Kidney epithelial cell (primary cell): ENCODE measurements at regions not wholly inside any gene's neighbourhood (a gene's known extent, or its start where the extent isn't known, plus 50 kb on each side); places are given as distances from the start of the nearest gene placed in this dataset.

Experiments
- DNase-seq: peaks from one replicate; pipeline ENCODE4 v3.0.0-alpha.2; 2010; ENCODE audit warnings: low read depth
- H3K27me3 ChIP-seq: 2 replicates; pipeline ENCODE4 v1.6.0; 2011; ENCODE audit warnings: low read length; ENCODE audit not compliant: control insufficient read depth, insufficient read depth
- H3K36me3 ChIP-seq: 2 replicates; pipeline ENCODE4 v1.5.1; 2011; ENCODE audit warnings: low read length; ENCODE audit not compliant: control insufficient read depth, insufficient read depth
- H3K4me3 ChIP-seq: 2 replicates; pipeline ENCODE4 v1.5.1; 2011; ENCODE audit warnings: low read depth, mild to moderate bottlenecking, control low read depth, low read length
- TF ChIP-seq, protein P1 (sequence below): IDR thresholded peaks from 2 replicates; pipeline ENCODE4 v1.5.1; 2011; ENCODE audit warnings: mild to moderate bottlenecking, moderate library complexity, low read length, control low read depth, inconsistent platforms; ENCODE audit not compliant: insufficient read depth, poor library complexity, severe bottlenecking

DNA sequence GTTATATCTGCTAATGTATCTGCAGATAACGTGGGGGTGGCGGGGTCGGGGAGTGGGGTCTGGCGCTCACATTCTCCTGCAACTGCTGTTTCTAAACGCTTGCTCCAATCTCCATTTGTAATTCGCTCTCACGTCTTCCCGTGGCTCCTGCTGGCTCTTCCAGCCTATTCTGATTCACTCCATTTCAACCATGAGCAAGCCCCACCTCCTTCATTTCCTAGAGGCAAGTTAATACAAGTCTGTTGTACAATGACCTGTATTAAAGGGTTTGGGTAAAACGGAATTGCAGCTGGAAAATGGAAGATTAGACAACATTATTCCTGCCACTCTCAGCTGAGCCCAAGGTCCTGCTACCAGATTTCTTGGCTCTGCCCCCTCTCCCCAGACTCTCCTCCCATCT, 132.3 kb downstream of the CSNK2A3 start:
- TF ChIP-seq, protein P1, sequence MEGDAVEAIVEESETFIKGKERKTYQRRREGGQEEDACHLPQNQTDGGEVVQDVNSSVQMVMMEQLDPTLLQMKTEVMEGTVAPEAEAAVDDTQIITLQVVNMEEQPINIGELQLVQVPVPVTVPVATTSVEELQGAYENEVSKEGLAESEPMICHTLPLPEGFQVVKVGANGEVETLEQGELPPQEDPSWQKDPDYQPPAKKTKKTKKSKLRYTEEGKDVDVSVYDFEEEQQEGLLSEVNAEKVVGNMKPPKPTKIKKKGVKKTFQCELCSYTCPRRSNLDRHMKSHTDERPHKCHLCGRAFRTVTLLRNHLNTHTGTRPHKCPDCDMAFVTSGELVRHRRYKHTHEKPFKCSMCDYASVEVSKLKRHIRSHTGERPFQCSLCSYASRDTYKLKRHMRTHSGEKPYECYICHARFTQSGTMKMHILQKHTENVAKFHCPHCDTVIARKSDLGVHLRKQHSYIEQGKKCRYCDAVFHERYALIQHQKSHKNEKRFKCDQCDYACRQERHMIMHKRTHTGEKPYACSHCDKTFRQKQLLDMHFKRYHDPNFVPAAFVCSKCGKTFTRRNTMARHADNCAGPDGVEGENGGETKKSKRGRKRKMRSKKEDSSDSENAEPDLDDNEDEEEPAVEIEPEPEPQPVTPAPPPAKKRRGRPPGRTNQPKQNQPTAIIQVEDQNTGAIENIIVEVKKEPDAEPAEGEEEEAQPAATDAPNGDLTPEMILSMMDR = no peak
- Histone ChIP-seq H3K4me3 (no peak overlapping the region), H3K36me3 (no peaks in the 10 kb centered on the region), H3K27me3 (peaks cover 3% of the 10 kb centered on the region)
- DNase-seq = no peak

DNA sequence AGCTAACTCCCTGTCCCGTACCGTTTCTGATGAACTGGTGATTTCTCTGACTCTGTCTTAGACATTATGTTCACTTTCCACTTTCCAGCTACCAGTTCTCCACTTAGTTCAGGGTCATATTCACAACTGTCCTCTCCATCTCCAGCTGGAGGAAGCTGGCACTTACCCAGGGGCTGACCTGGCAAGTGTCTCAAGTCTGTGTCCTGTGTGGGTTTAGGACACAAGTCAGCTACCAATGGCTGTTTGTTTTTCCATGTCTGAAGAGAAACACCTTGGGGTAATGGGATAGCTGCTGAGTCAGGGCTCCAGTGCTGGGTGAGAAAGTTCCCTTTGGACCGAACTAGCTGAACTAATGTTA, 134.4 kb downstream of the CSNK2A3 start:
- H3K27me3 ChIP-seq = peaks cover 3% of the 10 kb centered on the region
- TF ChIP-seq, protein P1 = no peak
- DNase-seq = no peak

DNA sequence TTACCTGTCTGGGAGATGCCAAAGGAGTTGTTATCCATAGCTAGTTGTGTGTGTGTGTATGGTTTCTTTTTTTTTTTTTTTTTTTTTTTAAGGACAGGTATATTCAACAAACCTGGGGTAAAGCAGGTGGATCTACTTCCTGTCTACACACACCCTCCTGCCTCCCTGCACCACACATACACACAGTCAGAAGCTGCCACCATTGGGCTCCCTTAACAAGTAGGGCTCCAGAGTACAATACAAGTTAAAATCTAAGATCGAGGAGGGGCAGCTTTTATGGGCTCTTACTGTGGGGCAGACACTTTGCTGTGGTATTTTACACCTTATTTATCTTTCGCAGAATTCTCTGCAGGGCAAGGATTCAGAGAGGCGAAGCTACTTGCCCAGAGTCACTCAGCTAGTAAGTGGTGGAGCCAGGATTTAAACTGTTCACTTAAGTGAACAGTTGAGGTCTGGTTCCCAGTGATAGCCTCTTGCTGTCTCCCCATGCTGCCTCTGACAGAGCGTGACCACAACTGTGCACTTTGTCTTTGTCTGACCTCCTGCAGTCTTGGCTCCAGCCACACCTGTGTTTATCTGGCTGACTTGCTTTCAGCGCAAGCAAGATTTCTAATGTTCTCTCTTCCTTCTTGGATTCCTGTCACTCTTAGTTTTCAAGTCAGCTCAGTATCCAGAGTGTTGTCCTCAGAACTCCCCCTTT, 135.0 kb downstream of the CSNK2A3 start:
- TF ChIP-seq, protein P1 = no peak
- Histone ChIP-seq H3K27me3 (peaks cover 3% of the 10 kb centered on the region), H3K36me3 (no peaks in the 10 kb centered on the region), H3K4me3 (no peak overlapping the region)
- peak; percentile 12 for DNase-seq

More for the DNA sequence above, 134.4 kb downstream of the CSNK2A3 start:
- no peak overlapping the region for H3K4me3 ChIP-seq
- H3K36me3 ChIP-seq = no peaks in the 10 kb centered on the region

DNA sequence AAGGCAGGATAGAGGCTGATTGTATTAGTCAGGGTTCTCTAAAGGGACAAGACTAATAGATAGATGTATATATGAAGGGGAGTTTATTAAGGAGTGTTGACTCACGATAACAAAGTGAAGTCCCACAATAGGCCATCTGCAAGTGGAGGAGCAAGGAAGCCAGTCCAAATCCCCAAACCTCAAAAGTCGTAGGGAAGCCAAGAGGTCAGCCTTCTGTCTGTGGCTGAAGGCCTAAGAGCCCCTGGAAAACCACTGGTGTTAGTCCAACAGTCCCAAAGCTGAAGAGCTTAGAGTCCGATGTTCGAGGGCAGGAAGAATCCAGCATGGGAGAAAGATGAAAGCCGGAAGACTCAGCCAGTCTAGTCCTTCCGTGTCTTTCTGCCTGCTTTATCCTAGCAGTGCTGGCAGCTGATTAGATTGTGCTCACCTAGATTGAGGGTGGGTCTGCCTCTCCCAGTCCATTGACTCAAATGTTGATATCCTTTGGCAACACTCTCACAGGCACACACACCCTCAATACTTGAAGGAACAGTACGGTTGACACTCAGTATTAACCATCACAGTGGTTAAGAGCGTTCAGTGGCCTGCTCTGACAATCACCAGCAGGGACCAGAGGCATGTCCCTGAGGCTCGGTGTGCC, 135.6 kb downstream of the CSNK2A3 start:
- H3K36me3 ChIP-seq = no peaks in the 10 kb centered on the region
- TF ChIP-seq, protein P1 = no peak
- no peak overlapping the region for H3K4me3 ChIP-seq
- DNase-seq = no peak
- peaks cover 3% of the 10 kb centered on the region for H3K27me3 ChIP-seq

DNA sequence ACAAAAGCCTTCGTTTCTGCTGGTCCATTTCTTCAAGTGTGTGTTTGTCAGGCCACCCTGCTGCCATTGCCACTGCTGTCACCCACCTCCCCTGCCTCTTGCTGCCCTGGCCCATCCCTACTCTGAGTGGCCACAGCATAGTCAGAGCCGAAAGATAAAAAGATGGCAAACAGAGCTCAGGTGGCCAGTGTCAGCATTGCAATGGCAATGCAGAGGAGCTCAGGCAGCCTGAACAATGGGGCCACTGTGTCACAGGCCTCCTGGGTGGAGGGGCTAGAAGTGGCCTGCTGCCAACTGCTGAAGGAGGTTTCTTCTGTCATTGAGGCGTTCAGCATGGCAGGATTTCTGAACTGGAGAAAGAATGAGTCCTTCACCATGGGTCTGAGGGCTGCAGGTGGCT, 137.1 kb downstream of the CSNK2A3 start:
- Histone ChIP-seq H3K27me3 (peaks cover 3% of the 10 kb centered on the region), H3K4me3 (no peak overlapping the region), H3K36me3 (no peaks in the 10 kb centered on the region)
- TF ChIP-seq, protein P1 = no peak
- no peak for DNase-seq
